Nephron progenitor cell (in vitro differentiated cells): ENCODE measurements at regions not wholly inside any gene's neighbourhood (a gene's known extent, or its start where the extent isn't known, plus 50 kb on each side); places are given as distances from the start of the nearest gene placed in this dataset.

Experiments
- DNase-seq: peaks from one replicate; pipeline ENCODE4 v3.0.0; 2021
- H3K27ac Mint-ChIP-seq: 2 replicates; pipeline ENCODE4 v1.8.0; 2021; ENCODE audit warnings: mild to moderate bottlenecking, moderate library complexity, mixed read lengths
- H3K27me3 Mint-ChIP-seq: 2 replicates; pipeline ENCODE4 v1.8.0; 2021; ENCODE audit warnings: mild to moderate bottlenecking, low read depth, mixed read lengths; ENCODE audit not compliant: poor library complexity
- H3K36me3 Mint-ChIP-seq: 2 replicates; pipeline ENCODE4 v1.8.0; 2021; ENCODE audit warnings: low read depth, mixed read lengths
- H3K4me1 Mint-ChIP-seq: 2 replicates; pipeline ENCODE4 v1.8.0; 2021; ENCODE audit warnings: mixed read lengths
- H3K4me3 Mint-ChIP-seq: 2 replicates; pipeline ENCODE4 v1.8.0; 2021; ENCODE audit warnings: mild to moderate bottlenecking, moderate library complexity, mixed read lengths
- H3K9me3 Mint-ChIP-seq: 2 replicates; pipeline ENCODE4 v1.8.0; 2021; ENCODE audit warnings: mild to moderate bottlenecking, moderate library complexity, mixed read lengths
- CTCF ChIP-seq: fragments of 200-600 bp; sonication (generic); IDR thresholded peaks from 2 replicates; pipeline ENCODE4 v1.5.0; 2021; ENCODE audit warnings: antibody characterized with exemption

GRCh38 chr1:230515451-230516145 is 89.5 kb upstream of the PGBD5 start:
- peaks cover under 1% of the 10 kb centered on the region for H3K9me3 Mint-ChIP-seq
- no peak overlapping the region for H3K27ac Mint-ChIP-seq
- no peaks in the 10 kb centered on the region for H3K4me1 Mint-ChIP-seq

GRCh38 chr1:230510496-230510895 is 84.4 kb upstream of the PGBD5 start:
- H3K36me3 Mint-ChIP-seq, result peaks cover 4% of the 10 kb centered on the region
- no peak overlapping the region for H3K27ac Mint-ChIP-seq
- no peak for DNase-seq
- no peak overlapping the region for H3K4me3 Mint-ChIP-seq
- peaks cover 11% of the 10 kb centered on the region for H3K9me3 Mint-ChIP-seq
- H3K4me1 Mint-ChIP-seq, result peaks cover 21% of the 10 kb centered on the region
- no peak for TF ChIP-seq CTCF
- peaks cover 30% of the 10 kb centered on the region for H3K27me3 Mint-ChIP-seq

More at GRCh38 chr1:230515451-230516145, 89.5 kb upstream of the PGBD5 start:
- no peak overlapping the region for H3K4me3 Mint-ChIP-seq
- TF ChIP-seq CTCF, result no peak
- DNase-seq, result no peak
- no peaks in the 10 kb centered on the region for H3K36me3 Mint-ChIP-seq
- peaks cover 32% of the 10 kb centered on the region for H3K27me3 Mint-ChIP-seq

- Mint-ChIP-seq H3K27ac (no peak overlapping the region), H3K36me3 (peaks cover 4% of the 10 kb centered on the region), H3K9me3 (peaks cover 11% of the 10 kb centered on the region), H3K4me1 (peaks cover 31% of the 10 kb centered on the region), H3K27me3 (peaks cover 20% of the 10 kb centered on the region), H3K4me3 (no peak overlapping the region)
- no peak for DNase-seq
- no peak for TF ChIP-seq CTCF
Observed at GRCh38 chr1:230509281-230509977, 83.3 kb upstream of the PGBD5 start.

- Mint-ChIP-seq H3K4me3 (no peak overlapping the region), H3K4me1 (peaks cover 45% of the 10 kb centered on the region), H3K27ac (no peak overlapping the region), H3K9me3 (peaks cover 11% of the 10 kb centered on the region), H3K36me3 (peaks cover 4% of the 10 kb centered on the region), H3K27me3 (peaks cover 11% of the 10 kb centered on the region)
- DNase-seq, result no peak
- TF ChIP-seq CTCF, result no peak
Observed at GRCh38 chr1:230507666-230508402, 81.7 kb upstream of the PGBD5 start.

GRCh38 chr1:230507236-230507635 is 81.1 kb upstream of the PGBD5 start:
- Mint-ChIP-seq H3K9me3 (peaks cover 11% of the 10 kb centered on the region), H3K4me1 (peaks cover 51% of the 10 kb centered on the region), H3K27me3 (peaks cover 11% of the 10 kb centered on the region), H3K4me3 (no peak overlapping the region), H3K27ac (no peak overlapping the region), H3K36me3 (peaks cover 4% of the 10 kb centered on the region)
- no peak for TF ChIP-seq CTCF
- no peak for DNase-seq
